HT1080 (cell line): ENCODE measurements at regions not wholly inside any gene's neighbourhood (a gene's known extent, or its start where the extent isn't known, plus 50 kb on each side); places are given as distances from the start of the nearest gene placed in this dataset.
A peak's percentile ranks its signal among the peaks of the same experiment; 100 is the strongest.

ENCODE experiments used
- DNase-seq: peaks from one replicate; pipeline ENCODE4 v3.0.0-alpha.2; 2015; ENCODE audit warnings: low read depth

- DNase-seq, result no peak
Observed at GRCh38 chr1:56050911-56051310, 528.5 kb downstream of the PLPP3 start.

DNA sequence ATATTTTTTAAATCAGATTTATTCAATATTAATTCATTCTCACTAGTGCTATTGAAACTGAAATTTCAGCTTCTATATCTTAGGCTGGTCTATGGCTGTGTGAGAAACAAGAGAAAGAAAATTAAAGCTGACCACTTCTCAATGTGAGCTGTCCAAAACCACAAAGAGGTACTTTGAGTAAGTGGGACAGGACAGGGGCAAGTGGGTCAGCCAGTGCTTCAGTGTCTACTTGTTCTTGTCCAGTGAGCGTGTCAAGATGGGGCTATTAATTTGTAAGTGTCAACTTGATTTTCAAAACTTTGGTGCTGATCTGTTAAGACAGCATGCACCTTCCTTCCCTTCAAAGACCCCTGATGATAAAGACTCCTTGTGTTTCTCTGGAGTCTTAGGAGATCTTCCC is 533.9 kb downstream of the PLPP3 start:
- no peak for DNase-seq

DNA sequence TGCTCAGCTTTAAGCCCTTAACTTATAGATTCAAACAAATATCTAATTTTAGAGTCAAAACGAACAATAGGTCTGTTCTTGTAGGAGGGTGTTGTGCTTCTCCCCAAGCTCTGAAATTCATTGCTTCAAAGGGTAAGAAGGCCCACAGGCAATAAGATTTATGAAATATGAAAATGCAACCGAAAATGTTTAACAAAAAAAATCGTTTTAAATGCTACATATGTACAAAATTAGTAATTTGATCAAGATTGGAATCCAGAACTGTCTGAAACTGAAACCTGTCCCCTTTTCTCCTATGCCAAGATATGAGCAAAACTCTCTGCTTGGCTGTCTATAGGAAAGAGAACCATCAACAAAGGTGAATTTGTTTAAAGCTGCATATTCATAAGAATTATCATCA is 534.3 kb downstream of the PLPP3 start:
- DNase-seq, result no peak

- no peak for DNase-seq
Observed at GRCh38 chr1:56036479-56036878, 542.9 kb downstream of the PLPP3 start.

- no peak for DNase-seq
Observed at GRCh38 chr1:56034847-56035481, 544.4 kb downstream of the PLPP3 start.

GRCh38 chr1:56034222-56034621 is 545.1 kb downstream of the PLPP3 start:
- DNase-seq, result no peak

GRCh38 chr1:56033321-56034037 is 545.9 kb downstream of the PLPP3 start:
- DNase-seq, result no peak

DNA sequence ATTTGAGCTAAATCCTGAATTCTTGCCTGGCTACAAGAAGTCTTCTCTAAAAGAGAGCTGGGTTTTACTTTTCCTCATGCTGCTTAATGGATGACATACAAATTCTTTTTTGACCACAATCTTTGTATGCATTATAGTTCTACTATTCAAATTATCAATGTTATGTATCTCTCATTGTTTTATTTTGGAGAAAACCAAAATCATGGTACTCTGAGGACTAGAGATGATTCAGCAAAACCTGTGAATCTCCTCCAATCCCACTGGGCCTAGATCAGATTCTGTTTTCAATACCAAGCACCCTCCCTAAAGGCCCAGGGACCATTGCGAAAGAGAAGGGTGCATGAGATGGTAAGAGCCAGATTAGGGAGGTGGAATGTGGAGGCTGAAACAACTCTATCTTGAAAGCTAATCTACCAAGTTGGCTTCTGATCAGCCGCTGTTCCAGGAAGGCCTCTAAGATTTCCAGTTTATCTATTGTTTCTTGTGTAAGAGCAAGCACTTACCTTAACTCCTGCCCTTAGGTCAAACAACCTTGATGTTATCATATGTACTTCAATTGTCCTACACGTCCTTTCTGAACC is 547.2 kb downstream of the PLPP3 start:
- no peak for DNase-seq

- no peak for DNase-seq
Observed at GRCh38 chr1:56031001-56031400, 548.4 kb downstream of the PLPP3 start.

DNA sequence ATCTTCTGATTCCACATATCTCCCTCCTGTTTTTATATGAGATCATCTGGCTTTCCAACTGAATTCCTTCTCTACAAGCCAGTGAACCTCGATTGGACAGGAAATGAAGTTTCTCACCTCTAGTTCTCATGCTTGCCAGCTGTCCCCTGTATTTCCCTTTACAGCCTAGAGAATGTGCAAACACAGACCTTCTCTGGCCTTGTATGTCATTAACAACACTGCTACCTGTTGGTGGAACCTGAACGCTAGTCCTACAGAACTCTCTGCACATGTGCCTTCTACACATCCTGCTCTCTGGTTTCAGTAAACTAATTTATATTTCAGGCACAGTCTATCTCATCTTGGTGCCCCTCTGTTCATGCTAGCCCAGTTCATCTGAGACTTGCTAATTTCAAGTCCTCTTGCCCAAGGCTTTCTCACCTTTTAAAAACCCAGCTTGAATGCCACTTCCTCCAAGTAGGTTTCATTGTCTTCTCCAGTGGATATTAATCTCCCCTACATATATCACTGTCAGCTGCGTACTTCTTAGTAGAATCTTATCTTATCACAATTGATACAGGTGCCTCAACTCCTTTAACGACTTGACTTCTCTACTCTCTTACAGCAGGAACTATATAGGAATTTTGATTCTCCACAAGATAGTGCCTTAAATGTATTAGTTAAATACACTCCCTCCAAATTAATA is 549.9 kb downstream of the PLPP3 start:
- peak; percentile 2 for DNase-seq

DNA sequence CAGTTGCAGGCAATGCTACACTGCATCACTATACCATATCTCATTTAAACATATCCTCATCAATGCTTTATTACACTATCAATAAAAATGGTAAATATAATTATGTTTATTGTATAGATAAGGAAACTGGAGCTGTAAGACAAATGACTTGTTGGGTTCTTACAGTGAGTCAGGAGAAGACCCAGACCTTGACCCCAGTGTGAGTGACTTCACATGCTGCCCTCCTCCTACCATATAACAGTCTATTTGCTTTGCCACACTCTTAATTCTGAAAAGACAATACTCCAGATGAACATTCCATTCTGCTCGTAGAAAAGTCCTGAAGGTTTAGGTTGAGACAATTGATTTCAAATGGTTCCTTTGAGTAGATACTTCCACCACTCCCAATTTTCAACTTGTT is 550.5 kb downstream of the PLPP3 start:
- no peak for DNase-seq

DNA sequence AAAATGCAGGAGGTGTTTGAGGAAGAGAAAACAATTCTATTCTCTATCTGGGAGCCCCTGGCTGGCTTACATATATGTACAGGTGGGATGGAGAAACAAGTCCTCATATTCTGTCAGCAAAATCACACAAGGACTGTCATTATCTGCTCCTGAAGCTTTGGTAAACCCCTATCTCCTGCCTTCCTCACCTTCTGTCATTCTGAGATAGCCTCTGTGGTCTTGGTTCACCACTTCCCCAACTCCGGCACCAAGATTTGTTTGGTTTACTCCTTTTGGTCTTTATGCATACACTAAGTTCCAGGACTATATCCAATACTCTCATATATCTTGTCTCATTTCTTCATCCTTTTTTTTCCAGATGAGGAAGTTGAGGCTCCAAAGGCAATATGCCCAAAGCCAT is 551.1 kb downstream of the PLPP3 start:
- DNase-seq, result no peak

GRCh38 chr1:56025942-56026341 is 553.4 kb downstream of the PLPP3 start:
- DNase-seq, result peak; percentile 21

DNA sequence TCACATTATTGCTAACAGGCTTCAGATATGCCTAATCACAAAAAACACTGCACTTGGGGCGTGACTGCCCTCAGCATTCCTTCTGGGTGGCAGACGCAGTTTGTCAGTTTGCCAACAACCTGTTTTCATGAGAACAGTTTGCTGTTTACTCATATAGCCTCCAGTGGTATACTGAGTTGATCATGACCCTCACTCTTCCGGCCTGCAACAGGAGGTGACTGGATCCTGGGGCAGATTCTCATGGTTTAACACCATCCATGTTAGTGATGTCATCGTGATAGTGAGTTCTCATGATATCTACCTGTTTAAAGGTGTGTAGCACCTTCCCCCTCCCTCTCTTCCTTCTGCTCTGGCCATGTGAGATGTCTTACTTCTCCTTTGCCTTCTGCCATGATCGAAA is 555.2 kb downstream of the PLPP3 start:
- DNase-seq, result no peak

GRCh38 chr1:56019922-56020321 is 559.4 kb downstream of the PLPP3 start:
- DNase-seq, result no peak

DNA sequence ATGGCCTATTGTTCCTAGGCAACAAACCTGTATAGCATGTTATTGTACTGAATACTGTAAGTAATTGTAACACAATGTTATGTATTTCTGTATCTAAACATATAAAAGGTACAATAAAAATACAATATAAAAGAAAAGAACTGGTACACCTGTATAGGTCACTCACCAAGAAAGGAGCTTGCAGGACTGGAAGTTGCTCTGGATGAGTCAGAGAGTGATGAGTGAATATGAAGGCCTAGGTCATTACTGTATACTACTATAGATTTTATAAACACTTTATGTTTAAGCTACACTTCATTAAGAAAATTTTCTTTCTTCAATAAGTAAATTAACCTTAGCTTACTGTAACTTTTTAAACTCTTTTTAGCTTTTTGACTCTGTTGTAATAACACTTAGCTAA is 559.9 kb downstream of the PLPP3 start:
- no peak for DNase-seq

DNA sequence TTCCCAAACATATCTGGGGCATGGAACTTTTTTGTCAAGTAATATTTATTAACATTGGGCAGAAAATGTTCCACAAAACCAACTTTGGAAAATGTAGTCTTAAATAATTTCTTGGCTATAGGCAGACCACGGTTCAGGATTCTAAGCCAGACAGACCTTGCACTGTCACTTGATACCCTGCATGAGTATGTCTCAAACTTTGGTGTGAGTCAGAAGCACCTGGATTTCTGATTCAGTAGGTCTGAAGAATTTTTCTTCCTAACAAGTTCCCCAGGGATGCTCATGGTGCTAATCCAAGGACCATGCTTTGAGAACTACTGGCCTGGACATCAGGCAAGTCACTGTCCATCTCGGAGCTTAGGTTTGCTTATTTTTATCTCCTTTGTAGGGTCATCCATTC is 562.0 kb downstream of the PLPP3 start:
- peak; percentile 41 for DNase-seq

DNA sequence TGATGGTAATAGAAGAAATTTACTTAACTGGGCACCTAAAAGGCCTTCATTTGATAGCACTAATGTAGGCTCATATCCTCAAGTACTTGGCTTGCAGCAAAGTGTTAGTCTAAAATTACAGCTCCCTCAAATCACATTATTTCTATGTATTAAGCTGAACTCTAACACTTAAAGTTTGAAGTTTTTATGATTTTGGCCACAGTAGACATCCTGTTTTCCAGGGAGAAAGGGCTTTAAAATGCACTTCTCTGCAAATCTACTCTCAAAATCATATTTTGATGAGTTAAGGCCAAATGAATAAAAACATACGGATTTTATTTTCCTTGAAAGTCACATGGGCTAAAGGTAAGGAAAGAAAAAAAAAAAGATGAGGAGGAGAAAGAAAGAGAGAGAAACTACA is 575.5 kb downstream of the PLPP3 start:
- DNase-seq, result no peak

- no peak for DNase-seq
Observed at GRCh38 chr1:56002231-56002630, 577.1 kb downstream of the PLPP3 start.

DNA sequence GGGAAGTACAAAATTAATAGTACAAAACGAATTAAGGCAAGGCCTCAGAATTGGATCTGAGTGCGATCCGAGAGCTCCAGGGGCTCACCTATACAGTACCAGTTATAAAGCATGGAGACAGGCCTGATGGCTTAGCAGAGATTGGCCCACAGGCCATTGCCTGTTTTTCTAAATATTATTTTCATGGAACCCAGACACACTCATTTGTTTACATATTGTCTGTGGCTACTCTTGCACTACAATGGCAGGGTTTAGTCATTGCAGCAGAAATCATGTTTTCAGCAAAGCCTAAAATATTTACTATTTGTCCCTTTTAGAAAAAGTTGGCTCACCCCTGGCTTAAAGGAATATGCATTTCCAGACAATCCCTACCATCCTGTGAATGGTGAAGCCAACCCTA is 578.9 kb downstream of the PLPP3 start:
- DNase-seq, result no peak

DNA sequence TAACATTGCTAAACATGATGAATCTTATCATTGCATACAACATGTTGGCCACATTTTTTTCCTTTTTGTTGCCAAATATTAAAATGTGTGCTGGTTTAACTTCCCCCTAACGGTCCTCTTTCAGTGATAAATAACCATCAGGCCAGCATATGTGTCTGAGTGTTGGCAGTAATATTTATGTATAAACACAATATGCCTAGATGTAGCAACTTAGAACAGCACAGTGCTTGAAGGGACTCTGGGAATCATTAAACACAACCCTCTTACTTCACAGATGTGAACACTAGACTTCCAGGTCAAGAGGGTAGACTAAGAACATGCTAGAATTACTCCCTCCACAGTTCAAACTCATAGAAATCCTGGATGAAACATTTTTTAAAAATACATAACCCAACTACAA is 581.8 kb downstream of the PLPP3 start:
- no peak for DNase-seq

- no peak for DNase-seq
Observed at GRCh38 chr1:55993646-55994318, 585.6 kb downstream of the PLPP3 start.
